NOMO-1 treated with DMSO at 0.1 percent for 48 hours (cell line): ENCODE measurements at regions not wholly inside any gene's neighbourhood (a gene's known extent, or its start where the extent isn't known, plus 50 kb on each side); places are given as distances from the start of the nearest gene placed in this dataset.

ENCODE experiments used
- DNase-seq: peaks from one replicate; lab custom pipeline; 2025; ENCODE audit not compliant: unreplicated experiment; lab: John Stamatoyannopoulos, UW

GRCh38 chr14:45381091-45381490, 128.1 kb upstream of the MIS18BP1 start:
- DNase-seq = no peak

GRCh38 chr14:45377166-45377565, 124.2 kb upstream of the MIS18BP1 start:
- no peak for DNase-seq

GRCh38 chr14:45373877-45374276, 120.9 kb upstream of the MIS18BP1 start:
- no peak for DNase-seq

GRCh38 chr14:45364565-45365156, 111.7 kb upstream of the MIS18BP1 start:
- DNase-seq = no peak

- DNase-seq = no peak
These were observed 109.5 kb upstream of the MIS18BP1 start for GRCh38 chr14:45362505-45362904.

GRCh38 chr14:45361727-45362126, 108.7 kb upstream of the MIS18BP1 start:
- DNase-seq = no peak

- DNase-seq = no peak
These were observed 106.7 kb upstream of the MIS18BP1 start for GRCh38 chr14:45359746-45360145.

- no peak for DNase-seq
These were observed 79.5 kb upstream of the MIS18BP1 start for GRCh38 chr14:45332360-45332988.

GRCh38 chr14:45308745-45309397, 55.9 kb upstream of the MIS18BP1 start:
- DNase-seq = no peak
